H4 (cell line): ENCODE measurements at regions not wholly inside any gene's neighbourhood (a gene's known extent, or its start where the extent isn't known, plus 50 kb on each side); places are given as distances from the start of the nearest gene placed in this dataset.
A peak's percentile ranks its signal among the peaks of the same experiment; 100 is the strongest.

Source experiments
- DNase-seq: peaks from one replicate; pipeline ENCODE4 v3.0.0-alpha.2; 2015; ENCODE audit warnings: low spot score

- no peak for DNase-seq
Measured at GRCh38 chr7:18312482-18312881, 183.1 kb upstream of the HDAC9 start.

GRCh38 chr7:18313965-18314364 lies 181.6 kb upstream of the HDAC9 start:
- no peak for DNase-seq

- DNase-seq, result no peak
Measured at GRCh38 chr7:18315241-18315640, 180.3 kb upstream of the HDAC9 start.

- no peak for DNase-seq
Measured at GRCh38 chr7:18317941-18318340, 177.6 kb upstream of the HDAC9 start.

GRCh38 chr7:18320422-18320821 lies 175.1 kb upstream of the HDAC9 start:
- no peak for DNase-seq

GRCh38 chr7:18320971-18321567 lies 174.5 kb upstream of the HDAC9 start:
- DNase-seq, result peak; percentile 83

GRCh38 chr7:18330548-18330947 lies 165.0 kb upstream of the HDAC9 start:
- DNase-seq, result no peak

GRCh38 chr7:18336626-18337025 lies 158.9 kb upstream of the HDAC9 start:
- no peak for DNase-seq

GRCh38 chr7:18337048-18337809 lies 158.3 kb upstream of the HDAC9 start:
- no peak for DNase-seq

- no peak for DNase-seq
Measured at GRCh38 chr7:18338910-18339523, 156.5 kb upstream of the HDAC9 start.

GRCh38 chr7:18341756-18342155 lies 153.8 kb upstream of the HDAC9 start:
- no peak for DNase-seq

GRCh38 chr7:18343047-18343446 lies 152.5 kb upstream of the HDAC9 start:
- DNase-seq, result no peak

GRCh38 chr7:18344536-18344935 lies 151.0 kb upstream of the HDAC9 start:
- no peak for DNase-seq

GRCh38 chr7:18345641-18346234 lies 149.8 kb upstream of the HDAC9 start:
- peak; percentile 84 for DNase-seq

GRCh38 chr7:18347170-18347569 lies 148.4 kb upstream of the HDAC9 start:
- no peak for DNase-seq

GRCh38 chr7:18350678-18351077 lies 144.9 kb upstream of the HDAC9 start:
- no peak for DNase-seq

GRCh38 chr7:18352339-18353255 lies 143.0 kb upstream of the HDAC9 start:
- DNase-seq, result peak; percentile 95

GRCh38 chr7:18353339-18353738 lies 142.2 kb upstream of the HDAC9 start:
- no peak for DNase-seq

- DNase-seq, result peak; percentile 36
Measured at GRCh38 chr7:18354108-18355085, 141.2 kb upstream of the HDAC9 start.

GRCh38 chr7:18356191-18356645 lies 139.3 kb upstream of the HDAC9 start:
- peak; percentile 62 for DNase-seq
